NCI-H446 (cell line): ENCODE measurements at regions not wholly inside any gene's neighbourhood (a gene's known extent, or its start where the extent isn't known, plus 50 kb on each side); places are given as distances from the start of the nearest gene placed in this dataset.

Source experiments
- DNase-seq, 2 experiments: peaks; one replicate each; lab custom pipeline; 2025; lab: John Stamatoyannopoulos, UW

DNA sequence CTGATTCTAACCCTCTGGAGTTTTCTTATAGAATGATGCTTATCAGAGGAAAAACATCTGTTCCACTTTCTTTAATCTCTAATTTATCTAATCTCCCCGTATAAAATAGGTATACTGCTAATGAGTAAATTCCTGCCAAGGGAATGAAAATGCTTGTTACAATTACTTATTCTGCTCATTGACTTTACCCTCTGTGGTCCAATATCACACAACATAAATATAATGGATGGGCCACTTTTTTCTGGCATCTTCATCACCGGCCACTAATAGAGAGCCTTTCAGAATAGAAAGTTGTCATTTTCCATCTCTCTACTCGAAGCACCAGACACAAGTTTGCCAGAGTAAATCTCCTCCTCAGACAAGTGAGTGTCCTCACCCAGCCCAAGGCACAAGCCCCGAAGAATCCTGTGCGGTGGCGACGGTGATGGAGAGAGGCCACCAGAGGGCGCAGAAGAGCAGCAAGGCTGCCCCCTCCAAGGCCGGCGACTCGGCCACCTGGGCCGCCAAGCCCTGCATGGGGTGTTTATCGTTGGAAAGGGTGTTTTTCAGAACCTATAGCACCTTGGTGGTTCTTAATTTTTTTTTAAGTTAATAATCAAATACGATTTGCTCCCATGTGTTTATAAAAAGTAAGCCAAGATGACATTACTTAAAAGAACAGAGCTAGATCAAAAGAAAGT, 212.9 kb upstream of the ARID1B start:
- peak; percentile 24 to 77 for DNase-seq

DNA sequence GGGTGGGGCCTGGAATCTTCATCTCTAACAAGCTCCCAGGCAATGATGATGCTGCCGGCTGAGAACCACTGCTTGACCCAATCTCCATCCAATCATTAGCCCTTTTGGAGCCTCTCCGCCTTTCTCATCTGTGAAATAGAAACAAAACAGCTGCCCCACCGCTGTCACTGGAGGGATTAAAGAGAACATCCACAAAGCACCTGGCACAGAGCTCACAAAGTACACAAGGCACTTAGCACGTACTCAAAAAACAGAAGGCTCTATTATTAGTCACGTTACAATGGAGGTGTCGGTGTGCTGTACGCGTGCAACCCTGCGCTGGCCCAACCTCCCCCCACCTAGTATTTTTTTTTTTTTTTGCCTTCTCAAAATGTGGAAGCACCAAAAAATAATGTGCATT, 213.5 kb upstream of the ARID1B start:
- no peak for DNase-seq

DNA sequence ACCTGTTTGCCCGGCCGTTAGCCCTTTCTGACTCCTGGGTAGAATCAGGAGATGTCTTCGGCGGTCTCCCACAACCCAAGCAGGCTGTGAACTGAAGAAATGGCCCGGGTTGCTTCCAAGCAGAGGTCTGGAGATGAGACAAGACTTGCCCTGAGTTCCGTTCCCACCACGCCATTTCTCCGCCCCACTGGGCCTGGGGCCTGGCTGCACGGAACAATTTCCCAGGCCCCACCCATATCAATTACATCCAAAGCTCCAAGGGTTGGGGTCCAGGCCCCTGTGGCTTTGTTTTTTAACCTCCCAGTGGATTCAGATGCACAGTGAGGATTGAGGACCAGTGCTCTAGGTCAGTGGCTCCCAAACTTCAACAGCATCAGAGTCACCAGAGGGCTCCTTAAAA, 214.5 kb upstream of the ARID1B start:
- DNase-seq, result no peak

DNA sequence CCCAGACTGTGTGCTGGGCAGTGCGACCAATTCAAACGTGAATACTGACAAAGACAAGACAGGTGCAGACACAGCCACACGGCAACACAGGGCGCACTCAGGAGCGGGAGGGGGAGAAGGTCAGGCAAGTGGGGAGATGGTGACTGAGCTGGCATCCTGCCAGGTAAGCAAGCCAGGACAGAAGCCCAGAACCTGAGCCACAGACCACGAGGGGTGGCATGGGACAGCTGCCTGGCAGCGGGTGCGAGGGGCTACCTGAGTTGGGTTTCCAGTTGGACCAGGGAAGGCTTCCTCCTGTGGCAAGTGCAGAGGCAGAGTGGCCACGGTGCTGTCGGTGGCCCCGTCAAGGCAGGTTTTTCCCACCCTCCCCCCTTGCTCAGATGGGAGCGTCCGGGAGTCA, 215.2 kb upstream of the ARID1B start:
- DNase-seq, result peak in 1 of 2 experiments; percentile 4

DNA sequence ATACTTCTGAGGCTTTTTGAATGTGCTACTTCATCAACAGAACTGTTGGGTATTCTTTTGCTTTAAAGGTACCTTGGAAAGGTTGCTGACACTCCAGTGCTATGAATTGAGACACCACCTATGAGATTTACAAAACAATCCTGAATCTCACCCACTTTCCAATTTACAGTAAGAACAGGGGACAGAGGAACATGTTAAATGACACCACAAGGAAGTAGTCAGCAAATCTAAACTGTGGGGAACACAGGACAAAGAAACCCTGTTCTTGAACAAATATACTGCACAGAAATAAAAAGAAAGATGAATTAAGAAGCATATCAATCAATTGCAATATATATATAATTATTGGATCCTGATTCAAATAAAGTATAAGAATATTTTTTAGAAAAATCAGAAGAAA, 216.7 kb upstream of the ARID1B start:
- no peak for DNase-seq

DNA sequence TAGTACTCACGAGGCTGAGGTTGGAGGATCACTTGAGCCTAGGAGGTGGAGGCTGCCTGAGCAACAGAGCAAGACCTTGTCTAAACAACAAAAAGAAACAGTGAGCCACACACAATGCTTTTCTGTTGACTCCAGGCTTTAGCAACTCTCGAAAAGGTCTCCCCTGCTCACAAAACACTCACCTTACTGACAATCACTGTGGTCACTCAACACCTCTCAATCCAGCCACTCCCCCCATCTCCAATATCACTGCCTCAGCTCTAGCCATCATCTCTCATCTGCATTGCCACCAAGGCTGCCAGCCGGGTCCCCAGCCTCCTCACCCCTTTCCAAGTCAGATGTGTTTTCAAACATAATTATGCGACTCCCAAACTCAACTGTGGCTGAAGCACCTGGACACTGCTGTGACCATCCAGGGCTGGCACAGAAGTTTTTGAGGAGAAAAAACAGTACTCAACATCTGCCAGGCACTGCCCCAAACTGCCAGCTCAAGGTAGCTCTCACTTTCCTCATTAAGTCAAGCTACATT, 218.0 kb upstream of the ARID1B start:
- DNase-seq, result no peak

DNA sequence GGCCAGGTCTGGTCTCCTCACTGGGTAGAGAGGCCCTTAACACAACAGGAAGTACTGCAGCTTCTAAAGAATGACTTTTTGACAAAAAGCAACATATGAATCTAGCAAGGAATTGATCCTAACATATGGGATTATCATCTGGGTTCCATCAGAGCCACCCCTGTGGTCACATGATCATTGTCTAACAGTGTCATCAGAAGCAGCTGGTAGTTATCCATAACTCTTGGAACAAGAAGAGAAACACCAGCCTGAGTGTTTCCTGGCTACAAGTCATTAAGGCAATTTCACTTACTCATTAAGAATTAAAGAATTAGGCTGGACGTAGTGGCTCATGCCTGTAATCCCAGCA, 219.3 kb upstream of the ARID1B start:
- DNase-seq, result no peak

DNA sequence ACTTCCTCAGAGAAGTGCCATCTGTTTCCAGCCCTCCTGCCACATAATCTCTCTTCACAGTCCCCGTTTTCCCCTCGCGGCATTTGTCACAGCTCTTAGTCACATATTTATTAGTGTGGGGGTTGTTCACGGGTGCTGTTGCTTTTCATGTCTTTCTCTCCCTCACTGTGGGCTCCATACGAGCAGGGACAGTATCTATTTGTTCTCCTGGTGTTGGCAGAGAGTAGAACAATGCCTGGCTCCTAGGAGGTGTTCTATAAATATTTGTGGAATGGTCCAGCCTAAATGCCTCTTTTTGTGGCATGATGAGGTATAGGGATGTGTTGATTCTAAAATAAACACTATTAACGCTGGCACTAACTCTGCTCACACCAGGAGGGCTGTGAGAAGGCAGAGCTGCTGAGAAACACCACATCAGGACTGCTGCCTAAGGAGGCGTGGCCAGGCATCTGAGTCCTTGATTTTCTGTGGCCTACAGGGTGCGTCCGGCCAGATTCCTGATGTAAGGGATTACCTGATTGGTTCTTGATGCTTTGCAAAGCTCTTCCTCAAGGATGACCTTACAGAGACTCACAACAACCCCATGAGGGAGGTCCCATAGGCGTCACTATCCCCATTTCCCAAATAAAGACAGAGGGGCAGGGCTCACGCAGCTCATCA, 219.8 kb upstream of the ARID1B start:
- DNase-seq, result no peak

DNA sequence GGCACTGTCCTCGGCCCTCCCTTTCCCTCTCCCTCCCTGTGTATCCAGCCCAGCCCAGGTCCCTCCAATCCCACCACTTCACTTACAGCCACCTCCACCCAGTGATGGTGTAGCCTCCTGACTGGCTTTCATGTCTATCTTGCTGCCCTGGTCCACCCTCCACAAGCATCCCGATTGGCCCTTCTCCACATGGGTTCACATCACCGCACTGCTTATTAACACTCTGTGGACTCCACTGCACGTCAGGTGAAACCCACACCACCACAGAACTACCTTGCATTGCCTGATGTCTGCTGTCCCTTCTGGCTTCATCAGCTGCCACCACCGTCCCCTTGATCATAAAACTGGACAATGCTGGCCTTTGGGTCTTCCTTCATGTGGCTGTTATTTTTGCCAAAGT, 220.4 kb upstream of the ARID1B start:
- no peak for DNase-seq

DNA sequence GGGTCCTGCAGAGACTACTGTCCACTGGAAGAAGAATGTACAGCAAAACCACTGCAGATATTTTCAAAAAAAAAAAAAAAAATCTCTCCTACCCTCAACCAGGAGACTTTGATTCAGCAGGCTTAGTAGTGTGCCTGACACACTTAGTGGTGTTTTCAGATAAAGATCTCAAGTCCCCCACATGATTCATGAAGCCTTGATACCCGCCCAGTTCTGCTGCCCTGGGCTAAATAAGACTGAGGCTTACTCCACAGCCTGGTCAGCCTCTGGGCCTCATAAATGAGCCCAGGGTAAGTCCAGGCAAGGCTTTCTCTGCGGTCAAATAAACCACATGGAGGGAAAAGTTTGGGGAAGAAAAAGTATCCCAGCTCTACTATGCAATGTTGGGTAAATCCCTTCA, 222.1 kb upstream of the ARID1B start:
- no peak for DNase-seq

DNA sequence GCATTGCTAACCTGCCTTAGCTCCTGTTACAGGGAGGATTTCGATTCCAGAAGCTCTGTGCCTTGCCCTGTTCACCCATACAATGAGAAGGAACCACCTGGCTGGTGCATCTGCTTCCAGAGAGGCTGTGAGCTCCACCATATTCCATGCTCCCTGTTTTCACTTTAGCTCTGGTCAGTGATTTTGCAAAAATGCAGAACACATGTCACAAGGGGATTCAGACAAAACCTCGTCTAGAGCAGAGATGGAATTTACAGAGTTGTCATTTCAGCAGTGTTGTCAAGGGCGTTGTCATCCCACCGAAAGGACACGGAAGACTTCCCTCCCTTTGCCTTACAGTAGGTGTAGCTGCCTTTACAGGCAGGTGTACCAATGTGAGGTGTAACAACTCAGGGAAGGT, 223.0 kb upstream of the ARID1B start:
- DNase-seq, result no peak

DNA sequence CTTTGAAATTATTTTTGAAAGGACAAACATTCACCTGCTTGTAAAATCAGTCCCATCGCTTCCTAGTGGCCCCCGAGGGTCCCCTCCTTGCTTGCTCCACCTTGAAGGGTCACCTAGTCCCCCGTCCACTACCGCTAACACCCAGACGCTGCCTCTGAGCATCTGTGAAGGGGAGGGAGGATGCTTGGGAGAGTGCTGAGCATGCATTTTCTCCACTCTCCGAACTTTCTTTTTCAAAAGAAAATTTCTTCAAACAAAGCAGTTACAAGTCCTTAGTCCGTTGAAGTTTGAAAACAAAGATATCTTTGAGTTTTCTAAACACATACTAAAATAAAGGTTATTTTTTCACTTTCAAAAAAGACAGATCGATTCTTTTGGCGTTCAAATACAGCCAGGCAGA, 224.3 kb upstream of the ARID1B start:
- no peak for DNase-seq

DNA sequence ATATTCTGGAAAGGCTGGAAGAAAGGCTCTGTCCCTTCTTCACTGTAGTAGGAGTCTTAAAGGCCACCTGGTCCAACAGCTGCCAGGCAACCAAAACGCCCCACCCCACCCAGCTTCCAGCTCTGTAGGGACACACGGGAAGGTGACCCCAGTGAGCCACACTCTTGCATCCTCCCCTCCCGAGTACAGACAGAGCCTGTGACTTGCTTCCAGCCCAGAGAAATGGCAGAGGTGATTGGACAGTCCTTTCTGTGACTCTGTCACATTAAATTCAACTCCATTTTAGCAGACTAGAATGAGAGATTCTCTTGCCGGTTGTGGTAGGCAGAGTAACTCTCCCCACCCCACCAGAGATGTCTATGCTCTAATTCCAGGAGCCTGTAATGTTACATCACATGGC, 226.2 kb upstream of the ARID1B start:
- DNase-seq, result no peak

DNA sequence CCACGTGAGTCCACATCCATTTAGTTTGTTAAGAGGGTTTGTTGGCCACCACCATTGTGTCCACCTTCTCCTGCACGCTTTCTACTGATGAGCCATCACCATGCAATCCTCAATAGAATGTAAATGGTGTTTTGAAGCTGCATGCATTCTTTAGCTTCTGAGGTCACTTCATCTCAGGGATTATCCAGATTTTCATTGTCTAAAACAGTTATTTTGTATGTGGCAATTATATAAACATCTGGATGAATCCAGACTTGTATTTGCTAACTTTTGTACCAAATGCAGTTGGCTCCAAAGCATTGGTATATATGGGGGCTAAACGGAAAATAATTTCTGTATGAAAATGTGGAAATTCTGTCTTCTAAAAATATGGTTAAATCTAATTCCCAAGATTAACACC, 231.2 kb upstream of the ARID1B start:
- DNase-seq, result no peak

DNA sequence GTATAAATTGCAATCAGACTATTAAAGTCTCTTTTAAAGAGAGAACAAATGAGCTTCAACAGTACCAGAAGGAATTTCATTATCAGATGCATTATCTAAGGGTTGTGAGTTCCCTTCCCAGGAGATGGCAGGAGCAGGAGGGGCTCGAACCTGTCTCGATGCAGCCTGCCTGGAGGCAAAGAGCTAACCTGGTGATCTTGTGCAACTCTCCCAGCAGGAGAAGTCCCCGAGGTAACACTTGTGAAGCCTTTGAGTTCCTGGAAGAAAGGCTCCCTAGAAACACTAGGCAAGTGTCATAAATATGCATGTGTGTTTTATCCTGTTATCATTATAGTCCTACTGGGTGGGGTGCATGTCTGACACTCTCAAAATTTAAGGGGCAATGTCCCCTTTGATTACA, 232.2 kb upstream of the ARID1B start:
- no peak for DNase-seq

DNA sequence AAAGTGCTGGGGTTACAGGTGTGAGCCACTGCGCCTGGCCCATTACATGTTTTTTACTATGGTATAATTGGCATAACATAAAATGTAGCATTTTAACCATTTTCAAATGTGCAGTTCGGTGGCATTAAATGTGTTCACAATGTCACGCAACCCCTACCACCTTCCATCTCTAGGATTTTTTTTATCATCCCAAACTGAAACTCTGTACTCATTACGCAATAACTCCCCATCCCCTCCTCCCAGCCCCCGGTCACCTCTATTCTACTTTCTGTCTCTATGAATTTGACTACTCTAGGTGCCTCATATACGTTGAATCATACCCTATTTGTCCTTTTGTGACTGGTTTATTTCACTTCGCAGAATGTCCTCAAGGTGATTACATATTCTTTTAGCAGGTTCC, 233.1 kb upstream of the ARID1B start:
- no peak for DNase-seq

DNA sequence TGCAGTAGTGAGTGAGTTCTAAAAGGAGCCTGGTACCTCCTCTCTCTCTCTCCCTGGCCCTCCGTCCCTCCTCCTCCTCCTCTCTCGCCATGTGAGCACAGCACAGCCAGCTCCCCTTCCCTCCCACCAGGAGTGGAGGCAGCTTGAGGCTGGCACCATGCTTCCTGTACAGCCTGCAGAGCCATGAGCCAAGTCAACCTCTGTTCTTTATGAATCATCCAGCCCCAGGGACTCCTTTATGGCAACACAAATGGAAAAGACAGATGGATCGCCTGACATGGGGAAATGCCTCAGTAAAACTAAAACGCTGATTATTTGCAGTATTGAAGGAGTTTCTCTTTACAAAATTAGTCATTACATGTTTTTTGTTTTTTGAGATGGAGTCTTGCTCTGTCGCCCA, 233.7 kb upstream of the ARID1B start:
- no peak for DNase-seq

DNA sequence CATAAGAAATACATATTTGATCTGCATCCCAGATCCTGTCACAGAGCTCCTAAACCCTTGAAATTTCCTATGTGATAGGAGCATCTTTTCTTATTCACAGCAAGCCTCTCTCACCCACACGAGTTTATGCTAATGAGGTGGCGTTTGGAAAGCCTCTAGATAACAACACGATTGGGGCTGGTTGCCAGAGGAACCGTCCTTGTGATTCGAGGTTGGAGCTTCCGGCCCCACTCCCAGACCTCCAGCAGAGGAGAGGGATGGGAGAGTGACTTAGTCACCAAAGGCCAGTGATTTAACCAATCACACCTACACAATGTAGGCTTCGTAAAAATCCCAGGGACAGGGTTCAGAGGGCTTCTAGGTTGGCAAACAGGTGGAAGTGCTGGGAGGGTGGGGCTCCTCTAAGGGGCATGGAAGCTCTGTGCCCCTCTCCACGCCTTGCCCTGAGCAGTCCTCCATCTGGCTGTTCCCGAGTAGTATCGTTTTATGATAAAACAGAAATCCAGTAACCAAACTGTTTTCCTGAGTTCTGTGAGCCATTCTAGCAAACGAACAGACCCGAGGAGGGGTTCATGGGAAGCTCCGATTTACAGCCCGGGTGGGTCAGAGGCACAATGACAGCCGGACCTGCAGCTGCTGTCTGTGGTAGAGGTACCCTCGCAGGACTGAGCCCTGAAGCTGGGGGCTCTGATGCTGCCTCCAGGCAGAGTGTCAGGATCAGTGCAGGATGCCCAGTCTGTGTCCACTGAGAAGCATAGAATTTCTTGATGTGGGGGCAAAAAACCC, 238.1 kb upstream of the ARID1B start:
- DNase-seq, result no peak

DNA sequence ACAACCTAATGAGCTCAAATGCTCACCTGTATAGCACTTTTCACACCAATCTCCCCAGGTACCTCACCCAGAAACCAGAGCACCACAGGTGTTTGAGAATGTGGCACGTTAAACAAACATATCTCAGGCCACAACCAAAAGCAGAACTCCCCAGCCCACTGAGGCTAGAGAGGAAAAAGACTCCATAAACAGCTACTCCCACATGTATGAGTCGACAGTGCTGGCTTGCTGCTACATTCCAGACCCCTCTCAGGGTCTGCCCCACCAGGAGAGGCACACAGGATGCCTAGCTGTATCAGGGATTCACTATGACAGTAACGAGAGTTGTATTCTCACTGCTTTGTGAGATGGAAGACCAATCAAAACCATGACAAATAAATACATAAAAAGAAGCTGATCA, 242.6 kb upstream of the ARID1B start:
- no peak for DNase-seq

DNA sequence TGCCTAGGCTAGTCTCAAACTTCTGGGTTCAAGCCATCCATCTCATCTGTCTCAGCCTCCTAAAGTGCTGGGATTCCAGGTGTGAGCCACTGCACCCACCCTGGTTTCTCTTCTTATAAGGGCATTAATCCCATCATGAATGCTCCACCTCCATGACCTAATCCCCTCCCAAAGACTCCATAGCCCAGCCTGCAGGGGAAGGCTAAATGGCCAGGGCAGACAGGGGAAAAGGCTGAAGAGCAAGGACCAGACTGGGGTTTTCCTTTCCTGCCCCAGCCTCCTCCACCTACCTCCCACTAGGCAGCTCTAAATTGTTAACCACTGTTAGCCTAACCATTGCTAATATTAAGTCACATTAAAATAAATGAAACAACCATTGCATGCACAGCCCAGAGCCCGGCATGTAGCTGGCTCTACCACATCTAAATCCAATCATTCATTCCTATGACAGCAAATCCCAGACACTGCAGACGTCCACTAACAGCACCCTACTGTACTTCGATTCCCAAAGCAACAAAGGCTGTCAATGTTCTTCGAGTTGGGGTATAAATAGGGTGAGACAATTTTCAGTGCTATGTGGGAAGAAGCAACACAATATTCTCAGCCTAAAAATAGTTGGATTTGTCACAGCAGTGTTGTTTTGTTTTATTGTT, 243.2 kb upstream of the ARID1B start:
- DNase-seq, result no peak

DNA sequence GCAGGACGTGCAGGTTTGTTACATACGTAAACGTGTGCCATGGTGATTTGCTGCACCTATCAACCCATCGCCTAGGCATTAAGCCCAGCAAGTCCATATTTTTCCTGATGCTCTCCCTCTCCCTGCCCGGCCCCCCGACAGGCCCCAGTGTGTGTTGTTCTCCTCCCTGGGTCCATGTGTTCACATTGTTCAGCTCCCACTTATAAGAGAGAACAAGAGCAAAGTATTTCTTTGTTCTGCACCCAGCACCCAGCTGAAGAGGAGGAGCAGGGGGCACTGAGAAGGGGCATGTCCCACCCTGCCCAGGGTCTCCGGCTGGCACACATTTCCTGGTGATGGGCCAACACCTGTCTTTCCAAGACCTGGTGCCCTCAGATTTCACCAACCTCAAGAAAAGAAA, 251.1 kb upstream of the ARID1B start:
- DNase-seq, result no peak

DNA sequence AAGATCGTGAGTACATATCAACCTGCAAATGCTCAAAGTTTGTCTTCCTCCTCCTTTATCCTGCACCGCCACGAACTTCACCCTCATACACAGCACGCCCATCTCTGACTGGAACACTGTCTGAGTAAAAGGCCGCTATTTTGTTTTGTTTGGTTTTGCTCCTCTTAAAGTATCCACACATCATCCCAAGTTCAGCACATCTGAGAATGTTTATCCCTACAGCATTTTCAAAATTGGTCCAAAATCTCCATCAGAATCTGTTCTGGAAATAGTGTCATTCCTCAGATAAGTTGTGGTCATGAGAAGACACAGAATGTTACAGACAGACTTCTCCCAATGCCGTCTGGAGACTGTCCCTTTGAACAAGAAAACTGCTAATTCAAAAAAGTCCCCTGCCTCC, 251.6 kb upstream of the ARID1B start:
- no peak for DNase-seq

DNA sequence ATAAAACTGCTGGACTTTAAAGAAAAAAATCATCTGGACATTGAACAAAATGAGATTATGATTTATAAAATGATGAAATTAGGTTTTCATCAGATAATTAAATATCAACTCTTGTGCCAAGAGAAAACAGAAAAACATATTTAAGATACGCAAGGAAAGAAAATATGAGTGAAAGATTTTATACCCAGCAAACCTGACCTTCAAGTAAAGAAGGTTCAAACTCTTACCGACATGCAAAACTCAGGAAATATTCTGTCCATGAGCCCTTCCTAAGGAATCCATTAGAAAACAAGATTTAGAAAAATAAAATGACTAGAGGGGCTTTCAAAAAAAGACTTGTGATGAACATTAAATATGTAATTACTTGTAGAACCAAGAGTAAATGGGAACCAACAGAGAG, 257.2 kb upstream of the ARID1B start:
- no peak for DNase-seq
